A673 (cell line): ENCODE measurements at regions not wholly inside any gene's neighbourhood (a gene's known extent, or its start where the extent isn't known, plus 50 kb on each side); places are given as distances from the start of the nearest gene placed in this dataset.

Source experiments
- BruUV-seq: library from RNA; stranded (reverse); fragments of 400-500 nt; replicated peaks from 2 replicates; lab custom pipeline; 2021; lab: Mats Ljungman, UMichigan
- CTCF ChIA-PET: fragments of 300-600 bp; sonication (Branson Sonifier 250); formaldehyde crosslinking; loops from one replicate; lab custom pipeline; 2022; ENCODE audit warnings: antibody characterized with exemption; lab: Charles Lee
- POLR2A ChIA-PET: fragments of 300-600 bp; sonication (Branson Sonifier 250); formaldehyde crosslinking; loops from one replicate; lab custom pipeline; 2022; ENCODE audit warnings: antibody characterized with exemption; ENCODE audit not compliant: low non-redundant PET; lab: Charles Lee
- DNase-seq: peaks from one replicate; pipeline ENCODE4 v3.0.0-alpha.2; 2015; ENCODE audit warnings: low spot score
- H3K27ac ChIP-seq: fragments of 200-600 bp; sonication (generic); 2 replicates; pipeline ENCODE4 v1.5.1; 2016; ENCODE audit warnings: mixed run types, low read depth, mild to moderate bottlenecking, mixed read lengths, antibody characterized with exemption, low read length; ENCODE audit not compliant: poor library complexity, severe bottlenecking
- H3K27me3 ChIP-seq: fragments of 200-600 bp; sonication (generic); replicated peaks from 2 replicates; pipeline ENCODE4 v1.6.1; 2017; ENCODE audit warnings: mixed run types, low read depth, mild to moderate bottlenecking, mixed read lengths, antibody characterized with exemption, low read length; ENCODE audit not compliant: insufficient read depth, poor library complexity
- H3K36me3 ChIP-seq: fragments of 200-600 bp; sonication (generic); 2 replicates; pipeline ENCODE4 v1.6.1; 2016; ENCODE audit warnings: mixed run types, mild to moderate bottlenecking, mixed read lengths, antibody characterized with exemption, low read length; ENCODE audit not compliant: insufficient read depth, poor library complexity, severe bottlenecking
- H3K4me1 ChIP-seq: fragments of 200-600 bp; sonication (generic); 2 replicates; pipeline ENCODE4 v1.6.1; 2017; ENCODE audit warnings: mixed run types, mild to moderate bottlenecking, mixed read lengths, antibody characterized with exemption, low read length; ENCODE audit not compliant: insufficient read depth, poor library complexity, severe bottlenecking
- H3K4me3 ChIP-seq: fragments of 200-600 bp; sonication (generic); 2 replicates; pipeline ENCODE4 v1.5.1; 2016; ENCODE audit warnings: low read depth, mixed run types, mild to moderate bottlenecking, mixed read lengths, low read length; ENCODE audit not compliant: poor library complexity, severe bottlenecking
- H3K9me3 ChIP-seq: fragments of 200-600 bp; sonication (generic); 2 replicates; pipeline ENCODE4 v1.6.1; 2016; ENCODE audit warnings: mixed run types, low read depth, mild to moderate bottlenecking, mixed read lengths, antibody characterized with exemption, low read length; ENCODE audit not compliant: poor library complexity, severe bottlenecking
- CTCF ChIP-seq: fragments of 300-800, 200-600 bp; sonication (generic); conservative IDR thresholded peaks from 2 replicates; pipeline ENCODE4 v1.5.1; 2017; ENCODE audit warnings: low read depth, mild to moderate bottlenecking, antibody characterized with exemption, low read length, moderate library complexity, mixed read lengths
- EZH2 ChIP-seq: fragments of 200-600 bp; sonication (generic); IDR thresholded peaks from 2 replicates; pipeline ENCODE4 v1.6.1; 2017; ENCODE audit warnings: borderline replicate concordance, low read depth, mild to moderate bottlenecking, mixed read lengths, antibody characterized with exemption, low read length; ENCODE audit not compliant: poor library complexity, severe bottlenecking
- intact Hi-C: fragments of 100-400 bp; cut with micrococcal nuclease; formaldehyde crosslinking; loops from one replicate; pipeline ENCODE4 v1.10.0; 2022; ENCODE audit not compliant: unreplicated experiment

- CTCF ChIA-PET = no interaction called here
- H3K4me1 ChIP-seq = peaks cover 4% of the 10 kb centered on the region
- DNase-seq = no peak
- intact Hi-C loops = no loop called here
- no peak overlapping the region for H3K27ac ChIP-seq
- no peak overlapping the region for H3K4me3 ChIP-seq
- BruUV-seq = no TSS peak
- H3K27me3 ChIP-seq = no peaks in the 10 kb centered on the region
- H3K36me3 ChIP-seq = no peaks in the 10 kb centered on the region
- TF ChIP-seq EZH2 (no peak), CTCF (no peak)
- POLR2A ChIA-PET = no interaction called here
- no peaks in the 10 kb centered on the region for H3K9me3 ChIP-seq
Measured at GRCh38 chr9:81373294-81373693, 316.1 kb downstream of the TLE1 start.

GRCh38 chr9:81372628-81373191, 316.6 kb downstream of the TLE1 start:
- TF ChIP-seq CTCF (no peak), EZH2 (no peak)
- no peaks in the 10 kb centered on the region for H3K36me3 ChIP-seq
- intact Hi-C loops = no loop called here
- no peak overlapping the region for H3K4me3 ChIP-seq
- ChIA-PET CTCF (no interaction called here), POLR2A (no interaction called here)
- peaks cover 4% of the 10 kb centered on the region for H3K4me1 ChIP-seq
- H3K27me3 ChIP-seq = no peaks in the 10 kb centered on the region
- no peak overlapping the region for H3K27ac ChIP-seq
- H3K9me3 ChIP-seq = no peaks in the 10 kb centered on the region
- DNase-seq = no peak
- BruUV-seq = no TSS peak

- intact Hi-C loops = no loop called here
- no peaks in the 10 kb centered on the region for H3K9me3 ChIP-seq
- H3K27ac ChIP-seq = no peak overlapping the region
- DNase-seq = no peak
- ChIA-PET POLR2A (no interaction called here), CTCF (no interaction called here)
- no TSS peak for BruUV-seq
- no peak overlapping the region for H3K4me3 ChIP-seq
- TF ChIP-seq EZH2 = no peak
- TF ChIP-seq CTCF = no peak
- H3K4me1 ChIP-seq = peaks cover 4% of the 10 kb centered on the region
- no peaks in the 10 kb centered on the region for H3K27me3 ChIP-seq
- no peaks in the 10 kb centered on the region for H3K36me3 ChIP-seq
Measured at GRCh38 chr9:81371824-81372223, 317.5 kb downstream of the TLE1 start.
